OCI-LY1 (cell line): ENCODE measurements at regions not wholly inside any gene's neighbourhood (a gene's known extent, or its start where the extent isn't known, plus 50 kb on each side); places are given as distances from the start of the nearest gene placed in this dataset.

Source experiments
- CTCF ChIP-seq: fragments of 200-600 bp; sonication (generic), shearing (Covaris generic); IDR thresholded peaks from 2 replicates; pipeline ENCODE4 v1.5.1; 2017; ENCODE audit warnings: mild to moderate bottlenecking, antibody characterized with exemption, low read length, moderate library complexity, mixed read lengths
- EZH2 ChIP-seq: fragments of 200-600 bp; sonication (generic), shearing (Covaris generic); IDR thresholded peaks from 2 replicates; pipeline ENCODE4 v1.8.0; 2017; ENCODE audit warnings: borderline replicate concordance, mixed run types, mild to moderate bottlenecking, antibody characterized with exemption, low read length, moderate library complexity, mixed read lengths

- no peak for TF ChIP-seq EZH2
- no peak for TF ChIP-seq CTCF
Measured at GRCh38 chr13:68272652-68273051, 1042.5 kb upstream of the PCDH9 start.
